ENCODE measurements at regions not wholly inside any gene's neighbourhood (a gene's known extent, or its start where the extent isn't known, plus 50 kb on each side); places are given as distances from the start of the nearest gene placed in this dataset.
"Not testable (repeated sequence)": the region's sequence is repeated elsewhere in the genome, so short reads cannot be mapped to it uniquely, and the experiment has no call there.

DNA sequence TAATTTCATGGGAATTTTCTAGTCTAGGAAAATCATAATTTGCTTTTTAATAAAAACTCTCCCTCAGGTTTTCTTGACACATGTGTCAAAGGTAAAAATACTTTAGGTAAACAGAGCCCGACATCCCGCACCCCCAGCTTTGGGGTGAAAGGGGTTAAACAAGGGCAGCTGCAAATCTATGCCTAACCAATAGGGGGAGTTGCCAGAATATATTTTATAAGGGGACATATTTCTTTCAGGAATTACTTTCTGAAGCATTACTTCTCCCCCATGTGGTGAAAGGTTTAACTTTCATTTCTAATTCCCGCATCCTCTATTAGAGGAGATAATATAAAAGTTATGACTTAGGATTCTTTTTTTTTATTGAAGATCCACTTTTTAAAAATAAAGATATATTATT, 53.9 kb upstream of the HEPH start:
- H3K4me1 Mint-ChIP-seq = no peaks in the 10 kb centered on the region
- TF ChIP-seq CTCF (IDR thresholded peaks at IDR 0.05) = peak; percentile 39
- TF ChIP-seq, protein P1, sequence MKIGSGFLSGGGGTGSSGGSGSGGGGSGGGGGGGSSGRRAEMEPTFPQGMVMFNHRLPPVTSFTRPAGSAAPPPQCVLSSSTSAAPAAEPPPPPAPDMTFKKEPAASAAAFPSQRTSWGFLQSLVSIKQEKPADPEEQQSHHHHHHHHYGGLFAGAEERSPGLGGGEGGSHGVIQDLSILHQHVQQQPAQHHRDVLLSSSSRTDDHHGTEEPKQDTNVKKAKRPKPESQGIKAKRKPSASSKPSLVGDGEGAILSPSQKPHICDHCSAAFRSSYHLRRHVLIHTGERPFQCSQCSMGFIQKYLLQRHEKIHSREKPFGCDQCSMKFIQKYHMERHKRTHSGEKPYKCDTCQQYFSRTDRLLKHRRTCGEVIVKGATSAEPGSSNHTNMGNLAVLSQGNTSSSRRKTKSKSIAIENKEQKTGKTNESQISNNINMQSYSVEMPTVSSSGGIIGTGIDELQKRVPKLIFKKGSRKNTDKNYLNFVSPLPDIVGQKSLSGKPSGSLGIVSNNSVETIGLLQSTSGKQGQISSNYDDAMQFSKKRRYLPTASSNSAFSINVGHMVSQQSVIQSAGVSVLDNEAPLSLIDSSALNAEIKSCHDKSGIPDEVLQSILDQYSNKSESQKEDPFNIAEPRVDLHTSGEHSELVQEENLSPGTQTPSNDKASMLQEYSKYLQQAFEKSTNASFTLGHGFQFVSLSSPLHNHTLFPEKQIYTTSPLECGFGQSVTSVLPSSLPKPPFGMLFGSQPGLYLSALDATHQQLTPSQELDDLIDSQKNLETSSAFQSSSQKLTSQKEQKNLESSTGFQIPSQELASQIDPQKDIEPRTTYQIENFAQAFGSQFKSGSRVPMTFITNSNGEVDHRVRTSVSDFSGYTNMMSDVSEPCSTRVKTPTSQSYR (CRISPR knock-in tag; IDR thresholded peaks at IDR 0.05) = no peak
- no peaks in the 10 kb centered on the region for H3K27me3 Mint-ChIP-seq (ENCODE audit: low read depth)
- peaks cover 17% of the 10 kb centered on the region for H3K9me3 Mint-ChIP-seq
- no peak overlapping the region for H3K27ac Mint-ChIP-seq
- no peak for ATAC-seq
- POLR2A ChIA-PET = no interaction called here
- no peak overlapping the region for H3K4me3 Mint-ChIP-seq
- no peaks in the 10 kb centered on the region for H3K36me3 Mint-ChIP-seq
- CTCF ChIA-PET = interaction anchor here (0.6 to 1.3 kb wide), 3 partner anchors 570 to 621 kb away, joined by 3 to 6 read pairs (median 3); no protein-coding TSS in a partner anchor
- DNase-seq (ENCODE audit: low spot score) = peak; percentile 9

- H3K27me3 Mint-ChIP-seq (ENCODE audit: low read depth); H3K4me1 Mint-ChIP-seq; CTCF ChIA-PET; H3K36me3 Mint-ChIP-seq; H3K27ac Mint-ChIP-seq; POLR2A ChIA-PET; ATAC-seq; H3K4me3 Mint-ChIP-seq; DNase-seq (ENCODE audit: low spot score): not testable (repeated sequence)
- H3K9me3 Mint-ChIP-seq = peaks cover 22% of the 10 kb centered on the region
Measured at GRCh38 chrX:66107860-66108259, 56.2 kb upstream of the HEPH start.

GRCh38 chrX:66102398-66102797, 61.6 kb upstream of the HEPH start:
- H3K27me3 Mint-ChIP-seq (ENCODE audit: low read depth); H3K4me3 Mint-ChIP-seq; DNase-seq (ENCODE audit: low spot score); POLR2A ChIA-PET; H3K36me3 Mint-ChIP-seq; ATAC-seq; H3K4me1 Mint-ChIP-seq; H3K27ac Mint-ChIP-seq; CTCF ChIA-PET: not testable (repeated sequence)
- peaks cover 18% of the 10 kb centered on the region for H3K9me3 Mint-ChIP-seq

DNA sequence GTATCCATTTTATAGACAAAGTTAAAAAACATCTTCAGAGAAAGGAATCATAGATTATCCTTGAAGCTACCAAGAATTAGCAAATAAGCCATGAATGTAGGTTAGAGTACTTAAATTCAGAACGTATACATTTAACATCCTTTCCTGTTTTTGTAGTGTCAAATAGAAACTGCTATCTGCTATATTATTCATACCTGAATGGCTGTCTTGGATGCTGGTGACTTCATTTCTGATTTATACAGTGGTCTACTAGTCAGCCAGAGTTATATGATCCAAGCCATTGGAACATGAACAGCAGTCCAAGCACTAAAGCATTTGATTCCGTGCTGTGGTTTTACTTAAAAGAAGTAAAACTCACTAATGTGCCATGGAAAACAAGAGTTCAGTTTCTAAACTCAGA, 58.3 kb upstream of the VSIG4 start:
- TF ChIP-seq RORB (CRISPR knock-in tag; IDR thresholded peaks at IDR 0.05) = no peak
- no peak for TF ChIP-seq PREB (CRISPR knock-in tag; IDR thresholded peaks at IDR 0.05; ENCODE audit: borderline replicate concordance)
- no peak for TF ChIP-seq ZNF423 (CRISPR knock-in tag; IDR thresholded peaks at IDR 0.05)
- no peak for TF ChIP-seq E2F1 (CRISPR knock-in tag; IDR thresholded peaks at IDR 0.05)
- TF ChIP-seq TCF7 (CRISPR knock-in tag; IDR thresholded peaks at IDR 0.05; ENCODE audit: low read depth) = no peak
- TF ChIP-seq, protein P2, sequence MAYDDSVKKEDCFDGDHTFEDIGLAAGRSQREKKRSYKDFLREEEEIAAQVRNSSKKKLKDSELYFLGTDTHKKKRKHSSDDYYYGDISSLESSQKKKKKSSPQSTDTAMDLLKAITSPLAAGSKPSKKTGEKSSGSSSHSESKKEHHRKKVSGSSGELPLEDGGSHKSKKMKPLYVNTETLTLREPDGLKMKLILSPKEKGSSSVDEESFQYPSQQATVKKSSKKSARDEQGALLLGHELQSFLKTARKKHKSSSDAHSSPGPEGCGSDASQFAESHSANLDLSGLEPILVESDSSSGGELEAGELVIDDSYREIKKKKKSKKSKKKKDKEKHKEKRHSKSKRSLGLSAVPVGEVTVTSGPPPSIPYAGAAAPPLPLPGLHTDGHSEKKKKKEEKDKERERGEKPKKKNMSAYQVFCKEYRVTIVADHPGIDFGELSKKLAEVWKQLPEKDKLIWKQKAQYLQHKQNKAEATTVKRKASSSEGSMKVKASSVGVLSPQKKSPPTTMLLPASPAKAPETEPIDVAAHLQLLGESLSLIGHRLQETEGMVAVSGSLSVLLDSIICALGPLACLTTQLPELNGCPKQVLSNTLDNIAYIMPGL (CRISPR knock-in tag; IDR thresholded peaks at IDR 0.05) = no peak
- no peak for TF ChIP-seq ATF2 (CRISPR knock-in tag; IDR thresholded peaks at IDR 0.05; ENCODE audit: borderline replicate concordance, low read depth)
- no peak for TF ChIP-seq SMAD4 (CRISPR knock-in tag; IDR thresholded peaks at IDR 0.05)
- TF ChIP-seq SP1 (CRISPR knock-in tag; conservative IDR thresholded peaks at IDR 0.05) = no peak
- TF ChIP-seq ELF4 (CRISPR knock-in tag; IDR thresholded peaks at IDR 0.05; ENCODE audit: low read depth) = no peak
- no peak for TF ChIP-seq RELA (CRISPR knock-in tag; IDR thresholded peaks at IDR 0.05; ENCODE audit: borderline replicate concordance)
- CTCF ChIA-PET = no interaction called here
- no peak overlapping the region for H3K27ac Mint-ChIP-seq
- no peak overlapping the region for H3K4me3 Mint-ChIP-seq
- ATAC-seq (no peak), DNase-seq (ENCODE audit: low spot score) (no peak)
- peaks cover 2% of the 10 kb centered on the region for H3K4me1 Mint-ChIP-seq
- H3K36me3 Mint-ChIP-seq = peaks cover 7% of the 10 kb centered on the region; the same call in 1 of the 2 replicates
- peaks cover 7% of the 10 kb centered on the region for H3K9me3 Mint-ChIP-seq
- no peaks in the 10 kb centered on the region for H3K27me3 Mint-ChIP-seq (ENCODE audit: low read depth)
- POLR2A ChIA-PET = no interaction called here

- POLR2A ChIA-PET; H3K9me3 Mint-ChIP-seq; H3K27ac Mint-ChIP-seq; CTCF ChIA-PET; H3K27me3 Mint-ChIP-seq (ENCODE audit: low read depth); H3K36me3 Mint-ChIP-seq; H3K4me3 Mint-ChIP-seq; DNase-seq (ENCODE audit: low spot score); H3K4me1 Mint-ChIP-seq; ATAC-seq: not testable (repeated sequence)
Measured at GRCh38 chrX:66096987-66097386, 57.1 kb upstream of the VSIG4 start.

DNA sequence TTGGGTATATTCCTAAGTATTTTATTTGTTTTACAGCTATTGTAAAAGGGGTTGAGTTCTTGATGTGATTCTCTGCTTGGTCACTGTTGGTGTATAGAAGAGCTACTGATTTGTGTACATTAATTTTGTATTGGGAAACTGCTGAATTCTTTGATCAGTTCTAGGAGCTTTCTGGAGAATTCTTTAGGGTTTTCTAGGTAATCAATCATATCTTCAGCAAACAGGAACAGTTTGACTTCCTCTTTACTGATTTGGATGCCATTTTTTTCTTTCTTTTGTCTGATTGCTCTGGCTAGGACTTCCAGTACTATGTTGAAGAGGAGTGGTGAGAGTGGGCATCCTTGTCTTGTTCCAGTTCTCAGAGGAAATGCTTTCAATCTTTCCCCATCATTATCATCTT, 50.1 kb upstream of the VSIG4 start:
- H3K27me3 Mint-ChIP-seq (ENCODE audit: low read depth); POLR2A ChIA-PET; DNase-seq (ENCODE audit: low spot score); H3K4me1 Mint-ChIP-seq; CTCF ChIA-PET; ATAC-seq; H3K27ac Mint-ChIP-seq; H3K9me3 Mint-ChIP-seq; H3K4me3 Mint-ChIP-seq; H3K36me3 Mint-ChIP-seq: not testable (repeated sequence)

Measured in WTC11 (cell line).